ENCODE measurements at regions not wholly inside any gene's neighbourhood (a gene's known extent, or its start where the extent isn't known, plus 50 kb on each side); places are given as distances from the start of the nearest gene placed in this dataset.
A peak's percentile ranks its signal among the peaks of the same experiment; 100 is the strongest.

DNA sequence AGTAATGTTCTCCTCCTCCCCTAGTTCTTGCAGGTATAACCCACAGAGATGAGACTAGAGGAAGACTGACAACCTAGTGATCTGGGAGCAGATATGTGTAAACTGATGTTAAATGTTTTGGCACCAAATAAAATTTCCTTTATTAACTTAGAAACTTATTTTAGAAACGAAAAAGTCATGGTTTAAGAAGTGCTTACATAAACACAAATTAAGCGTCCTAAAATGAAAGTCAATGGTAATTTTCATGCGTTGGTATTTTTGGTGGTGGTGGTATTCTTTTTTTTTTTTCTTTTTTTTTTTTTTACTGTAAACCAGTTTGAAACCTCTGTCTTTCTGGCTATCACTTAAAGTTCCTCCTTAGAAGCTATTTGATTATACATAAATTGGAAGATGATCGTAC is 1438.1 kb upstream of the TENM3 start:
- no peak for FAIRE-seq

DNA sequence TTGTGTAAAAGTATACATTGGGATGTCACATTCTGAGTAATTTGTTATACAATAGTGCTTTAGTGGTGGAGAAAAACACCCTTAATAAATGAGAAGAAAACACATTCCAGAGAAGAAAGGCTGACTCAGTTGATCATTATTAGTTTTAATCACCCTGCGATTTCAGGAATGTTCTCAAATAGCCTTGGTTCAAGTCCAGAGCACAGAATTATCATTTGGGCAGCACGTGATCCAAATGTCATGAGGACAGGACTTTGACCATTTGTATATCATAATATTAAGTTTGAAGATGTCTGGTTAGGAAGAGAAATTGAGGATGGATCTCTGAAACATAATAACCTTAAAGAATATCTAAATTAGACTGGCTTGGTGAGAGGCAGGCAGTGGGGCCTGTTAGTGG is 1434.3 kb upstream of the TENM3 start:
- FAIRE-seq: no peak

DNA sequence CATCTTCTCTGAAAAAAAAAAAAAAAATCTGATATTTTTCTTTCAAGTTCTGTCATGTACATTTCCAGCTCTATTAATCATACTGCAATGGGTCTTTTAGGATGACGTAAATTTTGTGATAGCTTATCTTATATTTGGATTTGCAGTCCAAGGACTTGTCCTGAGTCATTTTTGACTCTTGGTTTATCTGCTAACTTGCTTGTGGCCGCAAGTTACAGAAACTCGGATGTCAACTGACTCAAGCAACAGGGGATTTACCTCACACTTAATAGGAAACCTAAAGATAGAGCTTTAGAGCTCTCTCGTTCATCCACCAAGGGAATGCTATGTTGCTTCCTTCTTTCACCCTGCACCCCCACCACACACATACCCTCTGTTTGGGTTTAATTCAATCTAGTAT is 1433.8 kb upstream of the TENM3 start:
- no peak for FAIRE-seq

DNA sequence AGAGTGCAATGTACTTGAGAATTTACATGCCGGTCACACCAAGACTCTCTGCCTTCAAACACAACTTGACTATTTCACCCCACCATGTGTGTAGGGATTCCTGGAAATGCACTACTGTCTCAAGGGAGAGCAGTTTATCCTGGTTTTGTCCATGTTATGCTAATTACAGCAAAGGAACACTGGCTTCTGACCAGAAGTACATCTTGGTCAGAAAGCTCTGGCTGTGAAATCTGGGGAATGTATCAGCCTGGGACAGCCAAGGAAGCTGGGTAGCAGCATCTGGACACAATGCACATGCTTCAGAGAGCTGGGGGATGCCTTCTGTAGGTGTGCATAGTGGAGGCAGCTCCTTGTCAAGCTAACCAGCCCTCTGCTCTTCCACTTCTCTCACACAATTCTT is 1432.6 kb upstream of the TENM3 start:
- no peak for FAIRE-seq

DNA sequence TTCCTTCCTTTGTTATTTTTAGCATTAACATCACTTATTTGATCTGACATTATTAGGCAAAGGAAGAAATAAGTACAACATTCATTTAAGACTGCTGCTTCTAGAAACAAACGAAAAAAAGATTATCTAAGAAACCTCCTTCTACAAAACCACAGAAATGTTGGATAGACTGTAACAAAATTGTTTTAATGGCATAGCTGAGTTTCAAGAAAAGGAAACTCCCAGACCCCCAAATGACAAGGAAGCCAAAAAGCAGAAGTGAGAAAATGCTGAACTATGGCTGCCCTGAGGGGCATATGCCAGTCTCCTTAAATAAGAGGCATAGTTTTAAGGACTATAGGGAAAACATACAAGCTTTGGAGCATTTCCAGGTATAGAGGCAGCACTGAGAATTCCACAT is 1431.6 kb upstream of the TENM3 start:
- FAIRE-seq: no peak

DNA sequence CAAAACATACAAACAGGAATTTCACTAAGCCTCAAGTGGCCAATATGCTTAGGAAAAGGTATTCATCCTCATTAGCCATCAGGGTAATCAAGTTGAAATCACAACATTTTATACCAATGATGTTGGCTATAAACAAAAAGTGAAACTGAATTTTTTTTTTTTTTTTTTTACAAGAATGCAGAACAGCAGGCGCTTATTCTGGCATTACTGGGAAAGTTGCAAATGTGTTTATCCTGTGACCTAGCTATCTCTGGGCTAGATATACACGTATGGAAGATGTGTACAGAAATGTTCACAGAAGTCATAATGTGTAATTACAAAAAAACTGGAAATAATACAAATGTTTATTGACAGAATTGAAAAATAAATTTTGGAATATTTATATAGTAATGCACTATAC is 1430.4 kb upstream of the TENM3 start:
- FAIRE-seq: no peak

DNA sequence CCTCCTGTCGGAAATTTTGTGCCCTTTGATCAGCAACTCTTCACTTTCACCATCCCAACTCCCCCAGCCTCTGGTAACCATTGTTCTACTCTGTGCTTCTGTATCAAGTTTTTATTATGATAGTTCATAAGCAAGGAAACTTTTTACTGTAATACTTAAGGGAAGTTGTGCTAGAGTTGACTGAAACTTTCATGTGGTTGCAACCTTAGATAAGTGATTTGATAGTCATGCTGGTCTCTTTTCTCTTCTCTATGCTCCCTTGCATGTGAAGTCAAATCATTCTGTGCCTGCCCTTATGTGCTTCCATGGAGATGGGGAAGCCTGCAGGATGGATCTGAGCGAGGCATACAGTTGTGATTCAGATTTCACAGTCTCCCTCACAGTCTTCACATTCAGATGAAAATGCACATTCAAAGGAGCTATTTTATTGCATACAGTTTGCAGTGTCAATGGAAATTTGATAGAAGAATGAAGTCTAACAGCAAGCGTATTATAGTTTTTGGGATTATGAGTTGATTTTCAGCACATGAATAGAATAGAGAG is 1428.3 kb upstream of the TENM3 start:
- no peak for FAIRE-seq

DNA sequence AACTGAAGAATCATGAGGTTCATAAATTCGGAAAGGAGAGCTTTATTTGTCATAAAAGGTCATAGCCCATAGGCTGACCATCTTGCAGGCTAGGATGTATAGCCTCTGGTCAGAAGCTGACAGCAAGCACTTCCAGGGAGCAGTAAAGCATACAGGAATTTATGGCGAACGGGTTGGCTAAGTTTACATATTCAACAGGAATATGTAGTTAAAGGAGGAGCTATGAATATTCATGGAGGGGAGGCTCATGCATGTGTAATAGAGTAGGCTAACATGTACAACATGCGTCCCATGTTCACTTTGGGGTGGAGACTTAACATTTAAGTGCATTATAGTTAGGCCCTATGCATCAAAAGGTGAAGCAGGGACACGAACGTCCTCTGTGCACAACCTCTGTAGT is 1425.7 kb upstream of the TENM3 start:
- FAIRE-seq: no peak

DNA sequence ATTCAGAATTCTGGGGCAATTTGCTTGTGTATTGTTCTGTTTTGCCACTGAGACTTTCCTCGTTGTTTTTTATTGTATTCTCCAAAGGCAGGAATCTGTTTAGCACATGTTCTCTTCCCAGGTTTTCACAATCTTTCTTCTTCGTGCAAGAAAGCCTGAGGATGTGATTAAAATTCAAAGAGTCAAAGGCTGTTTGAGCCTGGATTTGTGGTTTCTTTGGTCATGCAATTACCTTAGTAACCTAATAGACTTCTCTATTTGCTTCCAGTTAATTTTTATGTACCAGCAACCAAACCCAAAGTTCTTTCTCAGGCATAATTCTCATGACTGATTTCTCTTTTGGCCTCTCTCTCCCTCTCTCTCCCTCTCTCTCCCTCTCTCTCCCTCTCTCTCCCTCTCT is 1420.1 kb upstream of the TENM3 start:
- no peak for FAIRE-seq

DNA sequence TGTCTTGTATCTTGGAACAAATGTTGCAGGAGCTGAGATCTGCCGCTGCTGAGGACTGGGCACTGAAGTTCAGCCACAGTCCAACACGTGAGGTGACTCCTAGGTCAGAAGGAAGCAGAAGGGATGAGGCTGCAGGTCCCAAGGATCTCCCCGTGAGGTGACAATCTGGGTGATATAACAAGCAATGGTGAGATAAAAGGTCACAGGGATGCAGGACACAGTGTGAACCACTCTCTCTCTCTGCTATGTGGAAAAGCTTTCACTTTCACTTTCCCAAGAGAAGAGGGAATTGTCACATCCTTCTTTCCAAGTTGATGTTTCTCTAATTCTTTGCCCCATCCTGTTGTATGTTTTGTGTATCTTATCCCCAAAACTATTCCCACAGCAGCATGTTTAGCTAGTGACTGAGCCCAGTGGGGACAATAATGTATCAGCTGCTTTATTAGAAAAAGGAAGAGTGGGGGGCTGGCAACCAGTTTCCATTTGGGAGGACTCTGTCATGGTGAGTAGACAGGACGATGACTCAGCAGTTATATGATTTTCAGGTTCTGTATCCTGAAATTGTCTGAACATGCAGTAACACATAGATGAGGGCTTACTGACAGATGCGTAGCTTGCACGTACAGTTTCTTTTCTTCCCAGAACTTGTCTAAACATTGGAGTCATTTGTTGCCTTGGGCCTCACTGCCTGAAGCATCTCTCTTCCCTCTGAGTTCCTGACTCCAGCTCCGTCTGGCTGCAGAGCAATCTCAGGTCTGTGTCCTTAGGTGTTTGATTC is 1415.8 kb upstream of the TENM3 start:
- no peak for FAIRE-seq

DNA sequence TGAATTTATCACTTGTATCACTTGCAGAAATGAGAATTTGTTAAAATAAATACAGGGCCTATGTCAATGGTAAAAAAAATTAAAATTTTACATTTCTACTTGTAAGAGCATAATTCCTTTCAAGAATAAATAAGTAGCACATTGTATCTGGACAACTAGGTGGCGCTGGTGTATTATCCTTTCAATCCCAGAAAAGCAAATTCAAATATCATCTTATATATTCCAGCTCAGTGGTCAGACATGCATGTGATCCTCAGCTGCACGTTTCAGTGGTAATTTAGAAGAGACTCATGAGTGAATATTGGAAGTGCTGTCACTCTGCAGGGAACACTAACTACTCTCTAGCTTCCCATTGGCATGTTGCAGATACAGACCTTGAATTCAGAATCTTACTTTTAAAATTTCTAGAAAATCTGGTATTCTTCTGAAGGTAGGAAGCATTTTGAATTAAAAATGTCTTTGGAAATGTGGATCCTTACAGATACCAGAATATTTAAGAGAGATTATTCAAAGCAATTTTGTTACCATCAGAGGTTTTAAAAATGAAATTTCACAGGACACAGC is 1414.7 kb upstream of the TENM3 start:
- FAIRE-seq: peak; percentile 67

DNA sequence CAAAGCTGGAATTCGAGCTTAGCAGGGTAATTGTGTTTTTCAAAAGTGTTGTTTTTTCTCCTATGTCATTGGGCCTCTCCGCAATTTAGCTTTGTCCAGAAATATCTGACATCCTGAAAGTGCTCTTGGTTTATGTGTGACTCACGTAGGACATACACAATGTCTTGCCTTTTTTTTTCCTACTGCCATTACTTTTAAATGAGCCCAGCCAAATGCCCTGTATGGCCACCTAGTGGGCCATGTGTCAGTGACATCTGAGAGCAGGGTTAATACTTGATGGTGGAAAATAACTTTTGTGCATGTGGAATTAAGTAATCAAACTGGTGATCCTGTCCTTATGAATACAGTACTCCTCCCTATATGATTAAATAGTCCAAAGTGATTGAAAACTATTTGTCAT is 1411.1 kb upstream of the TENM3 start:
- FAIRE-seq: no peak

DNA sequence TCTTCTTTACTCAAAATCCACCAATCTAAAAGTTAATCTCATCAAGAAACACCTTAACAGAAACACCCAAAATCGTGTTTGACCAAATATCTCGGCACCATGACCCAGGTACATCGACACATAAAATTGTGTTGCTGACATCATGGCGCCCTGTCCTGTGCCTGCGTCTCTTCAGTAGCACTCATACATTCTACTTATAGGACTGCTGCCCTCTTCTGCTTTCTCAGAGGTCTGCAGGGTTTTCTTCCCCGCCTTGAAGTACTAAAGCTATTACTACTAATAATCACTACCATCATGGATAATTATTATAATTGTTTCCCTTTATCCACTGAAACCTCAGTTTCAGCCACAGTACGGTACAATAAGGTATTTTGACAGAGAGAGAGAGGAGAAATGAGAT is 1403.1 kb upstream of the TENM3 start:
- FAIRE-seq: no peak

DNA sequence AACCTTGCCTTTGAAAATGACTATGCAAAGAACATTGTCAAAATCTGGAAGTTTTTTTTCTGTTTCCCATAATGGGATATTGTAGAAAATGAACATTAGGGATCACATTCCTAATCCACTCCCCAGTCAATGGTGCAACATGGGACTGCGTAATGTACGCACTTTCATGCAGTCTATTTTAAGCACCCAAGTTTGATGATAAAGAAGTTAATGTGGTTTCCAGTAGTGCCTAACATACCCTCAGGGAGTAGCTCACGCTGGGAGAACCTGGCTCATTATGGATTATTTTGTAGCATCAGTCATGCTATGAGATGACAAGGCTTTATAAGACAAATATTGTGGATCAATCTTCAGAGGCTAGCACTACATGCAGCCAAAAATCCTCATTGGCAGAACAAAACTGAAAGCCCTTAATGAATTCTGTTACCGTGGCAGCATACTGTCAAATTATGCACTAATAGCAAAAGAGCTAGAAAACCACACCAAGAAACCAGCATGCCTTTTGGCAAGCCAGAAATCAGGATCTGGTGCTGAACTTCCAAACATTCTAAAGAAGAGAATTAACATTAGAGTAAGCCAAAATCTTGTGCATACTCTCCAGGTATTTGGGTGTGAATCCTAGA is 1392.8 kb upstream of the TENM3 start:
- no peak for FAIRE-seq

DNA sequence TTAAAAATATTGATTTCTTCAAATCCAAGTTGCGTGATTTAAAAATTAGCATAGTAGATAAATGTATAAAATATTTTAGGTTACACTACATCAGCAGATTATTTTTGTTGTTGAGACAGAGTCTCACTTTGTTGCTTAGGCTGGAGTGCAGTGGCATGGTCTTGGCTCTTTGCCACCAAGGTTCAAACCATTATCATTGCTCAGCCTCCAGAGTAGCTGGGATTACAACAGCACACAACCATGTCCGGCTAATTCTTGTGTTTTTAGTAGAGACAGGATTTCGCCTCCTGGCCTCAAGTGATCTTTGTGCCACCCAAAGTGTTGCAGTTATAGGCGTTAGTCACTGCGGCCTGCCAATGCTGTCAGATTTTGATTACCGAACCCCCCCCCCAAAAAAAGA is 1390.5 kb upstream of the TENM3 start:
- FAIRE-seq: no peak

DNA sequence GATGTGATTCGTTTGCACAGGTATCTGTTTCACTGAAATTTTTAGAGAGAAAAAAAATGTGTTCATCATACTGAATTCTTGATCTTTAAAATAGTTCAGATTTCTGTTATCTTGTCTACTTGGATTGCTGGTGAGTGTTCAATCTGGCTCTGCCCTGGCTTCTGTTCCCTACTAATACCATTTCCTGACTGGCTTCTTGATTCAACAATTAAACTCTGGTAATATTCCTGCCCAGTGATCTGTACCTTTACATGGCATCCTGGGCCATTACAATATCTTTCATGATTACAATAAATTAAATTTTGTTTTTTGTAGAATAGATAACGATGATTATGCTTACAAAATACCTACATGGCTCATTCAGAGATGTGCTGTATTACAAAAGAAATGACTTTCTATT is 1388.0 kb upstream of the TENM3 start:
- no peak for FAIRE-seq

DNA sequence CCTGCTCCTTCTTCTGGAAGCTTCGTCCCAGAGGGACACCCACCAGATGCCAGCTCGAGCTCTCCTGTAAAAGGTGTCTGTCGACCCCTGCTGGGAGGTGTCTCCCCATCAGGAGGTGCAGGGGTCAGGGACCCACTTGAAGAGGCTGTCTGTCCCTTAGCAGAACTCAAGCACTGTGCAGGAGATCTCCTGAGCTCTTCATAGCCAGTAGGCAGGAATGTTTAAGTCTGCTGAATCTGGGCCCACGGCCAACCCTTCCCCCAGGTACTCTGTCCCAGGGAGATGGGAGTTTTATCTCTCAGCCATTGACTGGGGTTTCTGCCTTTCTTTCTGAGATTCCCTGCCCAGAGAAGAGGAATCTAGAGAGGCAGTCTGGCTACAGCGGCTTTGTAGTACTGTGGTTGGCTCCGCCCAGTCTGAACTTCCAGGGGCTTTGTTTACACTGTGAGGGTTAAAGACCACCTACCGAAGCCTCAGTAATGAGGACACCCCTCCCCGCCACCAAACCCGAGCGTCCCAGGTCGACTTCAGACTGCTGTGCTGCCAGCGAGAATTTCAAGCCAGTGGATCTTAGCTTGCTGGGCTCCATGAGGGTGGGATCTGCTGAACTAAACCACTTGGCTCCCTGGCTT is 1383.0 kb upstream of the TENM3 start:
- FAIRE-seq: no peak

DNA sequence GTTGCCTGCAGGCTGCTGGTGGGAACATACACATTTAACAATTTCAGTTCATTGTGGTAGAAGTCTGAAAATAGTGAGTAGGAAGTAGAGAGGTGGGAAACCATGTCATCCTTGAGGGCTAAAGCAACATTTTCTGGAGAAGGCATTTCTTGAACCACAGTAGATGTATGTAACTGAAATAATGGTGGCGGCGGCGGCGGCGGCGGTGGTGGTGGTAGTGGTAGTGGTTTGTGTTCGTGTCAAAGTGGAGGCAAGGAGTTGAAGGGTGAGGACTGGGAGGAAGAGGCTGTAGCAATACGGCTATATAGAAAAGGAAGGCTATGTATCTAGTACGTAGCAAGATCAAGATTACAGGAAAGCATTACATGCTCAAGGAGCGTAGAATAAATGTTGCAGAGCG is 1381.6 kb upstream of the TENM3 start:
- FAIRE-seq: no peak

DNA sequence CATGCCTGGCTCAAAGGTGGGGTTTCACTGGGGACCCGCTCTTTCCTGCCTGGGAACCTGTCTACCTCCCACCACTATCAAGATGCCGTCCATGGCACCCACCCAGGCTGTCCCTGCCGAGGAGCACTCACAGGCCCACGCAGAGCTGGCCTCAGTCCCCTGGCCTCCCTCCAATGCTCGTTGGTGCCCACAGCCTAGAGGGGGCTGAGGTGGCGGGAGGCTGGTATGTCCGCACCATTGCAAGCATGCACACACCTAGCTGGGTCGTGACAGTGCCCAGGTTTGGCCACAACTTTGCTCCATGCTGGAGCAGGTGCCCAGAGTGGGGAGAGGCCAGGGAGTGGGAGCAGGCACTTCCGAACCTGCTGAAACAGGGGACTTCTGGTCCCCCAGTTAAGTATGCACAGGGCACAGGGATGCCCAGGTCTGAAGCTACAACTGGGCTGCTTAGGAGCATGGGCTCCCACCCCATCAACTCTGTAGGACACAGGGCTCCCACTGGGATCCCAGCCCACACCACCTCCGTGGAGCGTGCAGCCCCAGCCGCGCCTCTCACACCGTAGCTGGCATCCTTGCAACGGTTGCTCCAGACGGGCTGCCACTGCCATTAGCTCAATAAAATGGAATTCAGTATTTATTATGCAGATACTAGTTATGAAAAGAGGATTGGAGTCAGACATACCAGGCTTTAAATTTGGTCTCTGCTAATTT is 1376.1 kb upstream of the TENM3 start:
- no peak for FAIRE-seq

DNA sequence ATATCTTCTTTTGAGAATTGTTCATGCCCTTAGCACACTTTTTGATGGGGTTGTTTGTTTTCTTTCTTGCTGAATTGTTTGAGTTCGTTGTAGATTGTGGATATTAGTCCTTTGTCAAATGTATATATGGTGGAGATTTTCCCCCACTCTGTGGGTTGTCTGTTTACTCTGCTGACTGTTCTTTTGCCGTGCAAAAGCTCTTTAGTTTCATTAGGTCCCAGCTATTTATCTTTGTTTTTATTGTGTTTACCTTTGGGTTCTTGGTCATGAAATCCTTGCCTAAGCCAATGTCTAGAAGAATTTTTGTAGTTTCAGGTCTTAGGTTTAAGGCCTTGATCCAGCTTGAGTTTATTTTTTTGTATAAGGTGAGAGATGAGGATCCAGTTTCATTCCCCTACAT is 1372.6 kb upstream of the TENM3 start:
- FAIRE-seq: no peak

DNA sequence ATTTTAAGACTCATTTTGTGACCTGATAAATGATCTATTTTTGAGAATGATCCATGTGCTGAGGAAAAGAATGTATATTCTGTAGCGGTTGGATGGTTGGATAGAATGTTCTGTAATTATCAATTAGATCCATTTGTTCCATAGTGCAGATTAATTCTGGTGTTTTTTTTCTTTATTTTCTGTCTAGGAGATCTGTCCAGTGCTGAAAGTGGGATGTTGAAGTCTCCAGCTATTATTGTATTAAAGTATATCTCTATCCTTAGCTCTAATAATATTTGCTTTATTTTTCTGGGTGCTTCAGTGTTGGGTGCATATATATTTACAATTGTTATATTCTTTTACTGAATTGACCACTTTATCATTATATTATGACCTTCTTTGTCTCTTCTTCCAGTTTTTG is 1344.9 kb upstream of the TENM3 start:
- FAIRE-seq: no peak

DNA sequence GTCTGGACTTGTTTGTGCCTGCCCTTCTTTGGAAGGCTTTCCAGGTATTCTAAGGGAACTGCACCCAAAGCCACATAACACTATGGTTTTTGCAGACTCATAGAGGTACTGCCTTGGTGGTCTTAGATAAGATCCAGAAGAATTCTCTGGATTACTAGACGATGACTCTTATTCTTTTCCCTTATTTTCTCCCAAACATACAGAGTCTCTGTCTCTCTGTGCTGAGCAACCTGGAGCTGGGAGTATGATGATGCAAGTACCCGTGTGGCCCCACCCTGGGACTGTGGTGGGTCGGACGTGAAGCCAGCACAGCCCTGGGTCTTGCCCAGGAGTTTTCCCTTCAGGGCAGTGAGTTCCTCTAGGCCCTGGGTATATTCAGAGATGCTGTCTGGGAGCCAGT is 1342.4 kb upstream of the TENM3 start:
- no peak for FAIRE-seq

DNA sequence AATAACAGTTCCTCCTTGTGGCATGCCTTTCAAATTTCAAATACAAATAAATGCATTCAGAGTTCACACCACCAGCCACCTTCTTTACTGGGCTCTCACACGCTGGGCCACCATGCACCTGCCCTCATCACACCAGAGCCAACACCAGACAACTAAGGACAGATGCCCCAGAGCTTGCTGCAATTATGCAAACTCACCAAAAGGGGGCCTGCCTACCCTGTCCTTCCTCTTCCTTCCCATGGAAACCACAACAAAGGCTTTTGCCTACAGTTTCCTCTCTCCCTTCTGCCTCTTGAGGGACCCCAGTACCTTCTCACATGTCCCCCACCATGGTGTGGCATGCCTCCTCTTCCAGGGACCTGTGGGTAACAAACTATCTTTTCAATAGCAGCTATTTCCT is 1333.9 kb upstream of the TENM3 start:
- no peak for FAIRE-seq

Measured in G401.6 (cell line).